ENCODE measurements at regions not wholly inside any gene's neighbourhood (a gene's known extent, or its start where the extent isn't known, plus 50 kb on each side); places are given as distances from the start of the nearest gene placed in this dataset.

DNA sequence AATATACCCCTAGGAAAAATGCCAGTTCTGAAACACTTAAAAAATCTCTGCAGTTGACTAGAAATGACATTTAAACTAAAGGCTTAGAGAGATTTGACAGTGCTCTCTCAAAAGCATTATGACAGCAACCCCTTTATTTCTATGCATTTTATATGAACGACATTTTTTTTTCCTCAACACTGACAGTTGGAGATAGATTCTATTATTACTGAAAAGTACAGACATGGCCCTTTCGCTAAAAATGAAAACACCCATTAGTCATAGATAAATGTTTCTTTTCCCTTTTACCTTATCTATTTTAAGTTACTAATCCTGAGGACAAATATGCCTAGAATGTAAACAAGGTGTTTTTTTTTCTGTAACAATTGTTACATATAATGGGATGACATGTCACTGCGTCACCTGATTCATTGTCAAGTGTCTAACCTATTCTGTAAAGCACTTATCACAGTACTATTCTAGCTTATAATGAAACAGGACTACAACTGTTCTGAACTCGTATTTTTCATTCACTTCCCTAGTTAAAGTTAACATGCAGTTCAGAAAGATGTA is 1169.6 kb upstream of the CRIM1 start:
- TF ChIP-seq POLR2A (IDR thresholded peaks at IDR 0.05) (no peak), CTCF (IDR thresholded peaks at IDR 0.05) (no peak), POLR2AphosphoS5 (IDR thresholded peaks at IDR 0.05) (no peak)
